NCI-H1105 (cell line): ENCODE measurements at regions not wholly inside any gene's neighbourhood (a gene's known extent, or its start where the extent isn't known, plus 50 kb on each side); places are given as distances from the start of the nearest gene placed in this dataset.
"Not testable (repeated sequence)": the region's sequence is repeated elsewhere in the genome, so short reads cannot be mapped to it uniquely, and the experiment has no call there.

Experiments
- DNase-seq: peaks from one replicate; lab custom pipeline; 2025; lab: John Stamatoyannopoulos, UW

GRCh38 chr1:163985700-163986099 is 573.3 kb upstream of the PBX1 start:
- no peak for DNase-seq

GRCh38 chr1:163999131-163999530 is 559.9 kb upstream of the PBX1 start:
- DNase-seq: peak; percentile 33

DNA sequence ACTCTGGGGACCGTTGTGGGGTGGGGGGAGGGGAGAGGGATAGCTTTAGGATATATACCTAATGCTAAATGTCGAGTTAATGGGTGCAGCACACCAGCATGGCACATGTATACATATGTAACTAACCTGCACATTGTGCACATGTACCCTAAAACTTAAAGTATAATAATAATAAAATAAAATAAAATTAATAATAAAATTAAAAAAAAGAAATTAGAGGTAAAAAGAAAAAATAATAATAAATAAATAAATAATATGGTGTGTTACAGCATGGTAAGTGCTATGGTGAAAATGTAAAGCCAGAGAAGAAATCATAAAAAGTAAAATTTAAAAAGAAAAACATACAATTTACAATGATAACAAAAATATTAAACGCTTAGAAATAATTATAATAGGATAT is 552.8 kb upstream of the PBX1 start:
- DNase-seq: not testable (repeated sequence)

GRCh38 chr1:164006621-164007020 is 552.4 kb upstream of the PBX1 start:
- DNase-seq: no peak

GRCh38 chr1:164017239-164017638 is 541.7 kb upstream of the PBX1 start:
- no peak for DNase-seq

DNA sequence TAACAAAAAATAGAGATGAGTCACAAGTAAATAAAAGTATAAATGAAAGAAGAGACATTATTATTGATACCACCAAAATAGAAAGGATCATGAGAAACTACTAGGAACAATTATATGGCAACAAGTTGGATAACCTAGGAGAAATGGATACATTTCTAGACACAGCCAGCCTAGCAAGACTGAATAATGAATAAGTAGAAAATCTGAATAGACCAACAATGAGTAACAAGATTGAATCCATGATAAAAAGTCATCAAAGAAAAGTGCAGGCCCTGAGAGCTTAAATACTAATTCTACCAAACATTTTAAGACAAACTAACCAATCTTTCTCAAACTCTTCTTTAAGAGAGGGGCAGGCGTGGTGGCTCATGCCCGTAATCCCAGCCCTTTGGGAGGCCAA is 538.6 kb upstream of the PBX1 start:
- DNase-seq: no peak

DNA sequence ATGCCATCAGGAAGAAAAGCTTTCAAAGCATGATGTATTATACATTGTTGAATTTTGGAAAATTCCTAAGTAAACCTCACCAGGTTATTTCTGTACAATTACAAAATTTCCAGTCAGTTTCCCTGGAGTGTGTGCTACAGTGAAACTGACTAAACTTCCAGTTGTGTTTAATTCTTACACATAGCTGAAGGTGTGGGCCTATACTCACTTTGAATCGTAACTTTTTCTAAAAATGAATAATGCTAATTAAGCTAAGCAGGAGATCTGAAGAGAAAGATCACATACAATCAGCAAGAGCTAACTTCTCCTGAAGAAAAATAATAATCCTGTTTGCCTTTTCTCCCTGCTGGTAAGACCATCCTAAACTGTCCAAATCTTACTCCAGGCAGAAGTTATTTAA is 537.2 kb upstream of the PBX1 start:
- no peak for DNase-seq

- no peak for DNase-seq
Observed at GRCh38 chr1:164033782-164034181, 525.2 kb upstream of the PBX1 start.

DNA sequence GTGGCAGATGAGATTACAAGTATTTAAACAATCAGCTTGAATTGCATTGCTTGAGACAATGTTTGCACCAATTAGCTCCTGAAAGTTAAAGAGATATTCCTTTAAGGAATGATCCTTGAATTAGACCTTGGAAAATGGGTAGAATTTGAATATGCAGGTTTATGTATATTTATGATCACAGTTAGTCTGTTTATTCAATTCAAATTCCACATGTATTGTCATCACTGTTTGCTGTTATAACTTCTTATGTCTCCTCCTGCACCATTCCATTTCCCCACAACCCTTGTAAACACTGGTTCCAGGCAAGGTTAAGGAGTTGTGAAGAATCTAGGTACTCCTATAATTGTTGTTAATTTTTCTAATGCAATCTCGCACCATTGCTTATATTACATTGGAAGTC is 518.2 kb upstream of the PBX1 start:
- no peak for DNase-seq

- DNase-seq: no peak
Observed at GRCh38 chr1:164051782-164052181, 507.2 kb upstream of the PBX1 start.

DNA sequence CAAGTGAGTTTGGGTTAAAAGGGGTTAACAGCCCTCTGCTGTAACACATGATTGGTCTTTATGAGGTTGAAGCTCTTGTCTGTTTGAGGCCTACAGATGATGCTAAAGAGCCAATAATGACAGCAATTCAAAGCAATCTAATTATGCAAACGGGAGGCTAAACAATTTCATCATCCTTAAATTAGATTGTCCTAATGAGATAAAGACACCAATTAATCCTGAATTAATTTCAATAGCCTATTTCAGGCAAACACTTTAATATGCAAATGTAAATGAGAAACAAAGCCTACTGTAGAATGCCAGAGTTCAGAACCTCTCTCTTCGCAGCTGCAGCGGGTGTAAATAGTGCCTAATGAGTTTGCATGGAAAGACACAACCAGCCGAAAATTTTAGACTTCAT is 504.7 kb upstream of the PBX1 start:
- DNase-seq: peak; percentile 51

DNA sequence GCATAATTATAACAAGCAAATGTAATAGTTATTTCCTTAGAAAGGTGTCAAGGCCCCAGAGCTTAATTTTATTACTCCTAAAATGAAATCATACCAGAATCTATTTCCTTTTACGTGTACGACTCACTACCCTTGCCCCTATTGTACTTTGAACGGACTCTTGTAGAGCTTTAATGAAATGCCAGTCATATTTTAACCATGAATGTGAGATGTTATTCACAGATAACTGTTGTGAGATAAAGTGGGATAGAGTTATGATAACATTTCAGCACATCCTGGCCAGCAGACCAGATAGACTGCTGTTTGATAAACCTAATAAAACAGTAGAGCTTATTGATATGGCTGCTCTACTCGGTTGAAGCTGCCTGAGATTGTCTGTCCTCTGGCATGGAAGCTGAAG is 500.8 kb upstream of the PBX1 start:
- no peak for DNase-seq

GRCh38 chr1:164061528-164061927 is 497.5 kb upstream of the PBX1 start:
- DNase-seq: no peak

DNA sequence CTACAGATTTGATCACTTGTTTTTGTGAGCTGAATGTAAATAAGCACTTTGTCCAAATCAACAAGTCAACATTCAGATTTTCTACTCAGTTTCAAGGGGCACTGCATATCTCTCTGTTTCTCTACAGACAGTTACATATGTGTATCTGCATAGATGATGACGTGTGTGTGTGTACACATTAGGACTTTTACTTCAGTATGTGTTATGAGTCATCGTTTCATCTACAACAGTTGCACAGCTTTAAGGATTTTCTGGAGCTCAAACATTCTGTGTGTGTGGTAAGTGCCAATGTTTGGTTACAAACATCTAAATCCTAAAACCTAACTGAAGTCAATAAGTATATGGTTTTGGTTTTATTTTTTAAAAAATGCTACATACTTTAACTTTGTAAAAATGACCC is 494.5 kb upstream of the PBX1 start:
- DNase-seq: no peak

- DNase-seq: no peak
Observed at GRCh38 chr1:164071288-164071687, 487.7 kb upstream of the PBX1 start.

- no peak for DNase-seq
Observed at GRCh38 chr1:164086832-164087231, 472.2 kb upstream of the PBX1 start.

DNA sequence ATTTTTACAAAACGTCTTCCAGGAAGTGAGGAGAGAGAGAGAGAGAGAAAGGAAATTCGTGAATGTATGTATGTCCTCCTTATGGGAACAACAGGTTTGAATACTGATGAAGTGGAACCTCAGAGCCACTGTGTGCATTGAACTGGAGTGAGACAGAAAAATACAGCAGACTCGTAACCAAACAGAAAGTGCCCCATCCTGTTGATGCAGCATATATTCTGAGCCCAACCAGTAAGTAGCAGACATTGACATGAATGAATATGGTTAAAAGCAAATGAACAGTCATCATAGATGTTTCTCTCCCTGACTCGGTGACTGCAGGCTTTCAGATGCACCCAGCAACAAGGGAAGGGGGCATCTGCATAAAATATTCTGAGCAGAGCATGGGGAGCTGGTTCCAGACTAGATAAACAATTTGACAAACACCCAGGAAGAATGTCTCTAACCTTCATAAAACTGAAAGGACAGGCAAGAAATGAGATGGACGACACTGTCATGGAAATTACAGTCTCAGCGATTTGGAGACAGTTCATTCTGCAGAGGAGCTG is 471.0 kb upstream of the PBX1 start:
- DNase-seq: no peak

GRCh38 chr1:164092603-164093353 is 466.2 kb upstream of the PBX1 start:
- DNase-seq: no peak

- DNase-seq: no peak
Observed at GRCh38 chr1:164093543-164093942, 465.4 kb upstream of the PBX1 start.

- DNase-seq: no peak
Observed at GRCh38 chr1:164101802-164102201, 457.2 kb upstream of the PBX1 start.

DNA sequence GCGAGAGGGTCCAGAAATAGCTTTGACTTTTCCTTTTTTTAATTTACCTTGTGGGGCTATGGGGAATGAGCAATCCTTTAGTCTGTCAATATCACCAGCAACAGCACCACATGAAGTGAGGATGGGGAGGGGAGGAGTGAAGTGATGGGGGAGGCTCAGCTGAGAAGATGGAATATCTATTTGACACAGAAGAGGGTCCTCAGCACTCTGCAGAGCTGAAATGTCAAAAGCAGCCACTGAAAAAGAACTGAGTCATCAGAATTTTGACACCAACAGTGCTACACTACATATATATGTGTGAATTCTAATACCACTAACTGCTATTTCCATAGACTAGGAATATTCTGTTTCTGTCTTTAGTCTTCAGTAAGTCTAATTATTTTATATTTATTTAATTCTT is 427.0 kb upstream of the PBX1 start:
- DNase-seq: no peak

GRCh38 chr1:164137273-164137925 is 421.6 kb upstream of the PBX1 start:
- peak; percentile 85 for DNase-seq

- DNase-seq: no peak
Observed at GRCh38 chr1:164141797-164142196, 417.2 kb upstream of the PBX1 start.

GRCh38 chr1:164154622-164155021 is 404.4 kb upstream of the PBX1 start:
- DNase-seq: no peak
